GM23338 (cell line): ENCODE measurements at regions not wholly inside any gene's neighbourhood (a gene's known extent, or its start where the extent isn't known, plus 50 kb on each side); places are given as distances from the start of the nearest gene placed in this dataset.

Experiments
- ATAC-seq: fragments of 200-7000 bp; cut with Tn5 transposase; 3 replicates; pipeline ENCODE4 v1.9.1; 2020
- DNase-seq: peaks from one replicate; pipeline ENCODE4 v3.0.0-alpha.2; 2015; ENCODE audit warnings: low spot score
- H2AFZ ChIP-seq: fragments of 200-600 bp; sonication (generic); 2 replicates; pipeline ENCODE4 v1.8.0; 2016; ENCODE audit warnings: antibody characterized with exemption, mild to moderate bottlenecking, moderate library complexity
- H3F3A ChIP-seq: fragments of 200-600 bp; sonication (generic); replicated peaks from 2 replicates; pipeline ENCODE4 v1.8.0; 2017; ENCODE audit warnings: antibody characterized with exemption, mixed run types, low read depth
- H3K27ac ChIP-seq: fragments of 200-600 bp; sonication (generic); 2 replicates; pipeline ENCODE4 v1.6.1; 2016; ENCODE audit warnings: low read depth
- H3K27me3 ChIP-seq: fragments of 200-600 bp; sonication (generic); 2 replicates; pipeline ENCODE4 v1.8.0; 2016; ENCODE audit warnings: mild to moderate bottlenecking, mixed run types, moderate library complexity; ENCODE audit not compliant: insufficient read depth
- H3K36me3 ChIP-seq: fragments of 200-600 bp; sonication (generic); 2 replicates; pipeline ENCODE4 v1.8.0; 2016; ENCODE audit warnings: mild to moderate bottlenecking; ENCODE audit not compliant: insufficient read depth
- H3K4me1 ChIP-seq: fragments of 200-600 bp; sonication (generic); 2 replicates; pipeline ENCODE4 v1.8.0; 2016; ENCODE audit warnings: mild to moderate bottlenecking, moderate library complexity; ENCODE audit not compliant: insufficient read depth
- H3K4me2 ChIP-seq: fragments of 200-600 bp; sonication (generic); 2 replicates; pipeline ENCODE4 v1.7.1; 2017; ENCODE audit warnings: mixed run types
- H3K4me3 ChIP-seq: fragments of 200-600 bp; sonication (generic); 2 replicates; pipeline ENCODE4 v1.6.1; 2016; ENCODE audit warnings: mixed run types
- H3K79me2 ChIP-seq: fragments of 200-600 bp; sonication (generic); replicated peaks from 2 replicates; pipeline ENCODE4 v1.8.0; 2017; ENCODE audit warnings: mild to moderate bottlenecking; ENCODE audit not compliant: insufficient read depth
- H3K9me2 ChIP-seq: fragments of 200-600 bp; sonication (generic); 2 replicates; pipeline ENCODE4 v1.8.0; 2017; ENCODE audit not compliant: insufficient read depth
- H4K20me1 ChIP-seq: fragments of 200-600 bp; sonication (generic); replicated peaks from 2 replicates; pipeline ENCODE4 v1.8.0; 2017; ENCODE audit warnings: mild to moderate bottlenecking; ENCODE audit not compliant: insufficient read depth
- H3K27ac Mint-ChIP-seq: 2 replicates; pipeline ENCODE4 v1.8.0; 2020; ENCODE audit warnings: inconsistent platforms, mild to moderate bottlenecking, moderate library complexity, mixed read lengths
- H3K27me3 Mint-ChIP-seq: 3 replicates; pipeline ENCODE4 v1.8.0; 2022; ENCODE audit warnings: low read depth, mild to moderate bottlenecking, moderate library complexity, mixed read lengths, inconsistent platforms; ENCODE audit not compliant: insufficient read depth, poor library complexity
- H3K36me3 Mint-ChIP-seq: 3 replicates; pipeline ENCODE4 v1.8.0; 2021; ENCODE audit warnings: low read depth, mild to moderate bottlenecking, inconsistent platforms, moderate library complexity, mixed read lengths
- H3K4me1 Mint-ChIP-seq: 3 replicates; pipeline ENCODE4 v1.8.0; 2020; ENCODE audit warnings: mild to moderate bottlenecking, inconsistent platforms, mixed read lengths
- H3K4me3 Mint-ChIP-seq: 3 replicates; pipeline ENCODE4 v1.8.0; 2021; ENCODE audit warnings: moderate library complexity, mild to moderate bottlenecking, inconsistent platforms, mixed read lengths
- H3K9me3 Mint-ChIP-seq: 3 replicates; pipeline ENCODE4 v1.8.0; 2020; ENCODE audit warnings: moderate library complexity, mild to moderate bottlenecking, inconsistent platforms, mixed read lengths
- CREB1 ChIP-seq: fragments of 250-450 bp; sonication (Bioruptor Pico); IDR thresholded peaks from 2 replicates; pipeline ENCODE4 v1.5.0; 2020; ENCODE audit warnings: low read depth, mild to moderate bottlenecking, moderate library complexity
- EZH2 ChIP-seq: fragments of 200-600 bp; sonication (generic); IDR thresholded peaks from one replicate; pipeline ENCODE4 v1.8.0; 2017; ENCODE audit warnings: antibody characterized with exemption, mild to moderate bottlenecking, low read depth; ENCODE audit not compliant: unreplicated experiment
- EZH2phosphoT487 ChIP-seq: fragments of 200-600 bp; sonication (generic); IDR thresholded peaks from one replicate; pipeline ENCODE4 v1.8.1; 2018; ENCODE audit warnings: antibody characterized with exemption; ENCODE audit not compliant: unreplicated experiment
- JUNB ChIP-seq: IDR thresholded peaks from one replicate; pipeline ENCODE4 v1.6.1; 2016; ENCODE audit warnings: antibody characterized with exemption; ENCODE audit not compliant: unreplicated experiment
- NANOG ChIP-seq: IDR thresholded peaks from 2 replicates; pipeline ENCODE4 v1.6.1; 2016; ENCODE audit warnings: antibody characterized with exemption, borderline replicate concordance
- POLR2AphosphoS5 ChIP-seq: IDR thresholded peaks from 2 replicates; pipeline ENCODE4 v1.6.1; 2016; ENCODE audit warnings: antibody characterized with exemption, low read depth
- STAT1 ChIP-seq: IDR thresholded peaks from one replicate; pipeline ENCODE4 v1.6.1; 2016; ENCODE audit warnings: antibody characterized with exemption; ENCODE audit not compliant: unreplicated experiment
- ZNF114 ChIP-seq: fragments of 250-450 bp; sonication (Bioruptor Pico); IDR thresholded peaks from 2 replicates; pipeline ENCODE4 v1.5.0; 2020; ENCODE audit warnings: mild to moderate bottlenecking, moderate library complexity
- ZNF331 ChIP-seq: fragments of 250-450 bp; sonication (Bioruptor Pico); IDR thresholded peaks from 2 replicates; pipeline ENCODE4 v1.5.0; 2020; ENCODE audit warnings: low read depth, mild to moderate bottlenecking, moderate library complexity
- TF ChIP-seq, protein P1 (sequence below): fragments of 250-450 bp; sonication (Bioruptor Pico); IDR thresholded peaks from 2 replicates; pipeline ENCODE4 v1.5.0; 2020; ENCODE audit warnings: mild to moderate bottlenecking, moderate library complexity
- TF ChIP-seq, protein P2 (sequence below): IDR thresholded peaks from one replicate; pipeline ENCODE4 v1.6.1; 2018; ENCODE audit warnings: antibody characterized with exemption; ENCODE audit not compliant: unreplicated experiment
- TF ChIP-seq, protein P3 (sequence below): IDR thresholded peaks from 2 replicates; pipeline ENCODE4 v1.6.1; 2016; ENCODE audit warnings: antibody characterized with exemption

DNA sequence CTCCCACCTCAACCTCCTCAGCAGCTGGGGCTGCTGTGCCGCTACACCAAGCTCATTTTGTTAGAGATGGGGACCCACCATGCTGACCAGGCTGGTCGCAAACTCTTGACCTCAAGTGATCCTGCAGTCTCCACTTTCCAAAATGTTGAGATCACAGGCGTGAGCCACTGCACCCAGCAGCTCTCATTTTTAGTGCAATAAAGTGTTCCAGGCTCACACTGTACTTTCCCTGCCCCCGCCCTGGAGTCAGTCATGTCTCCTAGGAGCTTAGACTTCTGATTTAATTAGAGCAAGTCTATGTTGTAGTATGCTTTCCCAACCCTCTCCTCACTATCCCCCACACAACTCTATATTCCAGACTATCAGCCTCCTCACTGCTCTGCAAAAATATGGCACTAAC, 238.0 kb upstream of the ACTBL2 start:
- peaks cover 3% of the 10 kb centered on the region for H3K27me3 Mint-ChIP-seq
- H3K4me3 ChIP-seq, result no peak overlapping the region
- H3K4me3 Mint-ChIP-seq, result no peak overlapping the region
- no peak overlapping the region; the same call in 1 of the 2 replicates for H2AFZ ChIP-seq
- no peak overlapping the region for H3K4me2 ChIP-seq
- no peak overlapping the region for H3K27ac Mint-ChIP-seq
- H3K27ac ChIP-seq, result no peak overlapping the region
- peaks cover 9% of the 10 kb centered on the region; the same call in 2 of the 3 replicates for H3K4me1 Mint-ChIP-seq
- H3K27me3 ChIP-seq, result no peaks in the 10 kb centered on the region
- peaks cover 4% of the 10 kb centered on the region; the same call in 1 of the 2 replicates for H3K4me1 ChIP-seq
- 0 out of 2 replicates have a peak, but pooled peaks cover 6% of the 10 kb centered on the region for H3K9me2 ChIP-seq
- no peaks in the 10 kb centered on the region for H4K20me1 ChIP-seq
- ATAC-seq (no peak), DNase-seq (no peak)
- H3K36me3 ChIP-seq, result no peaks in the 10 kb centered on the region
- H3K79me2 ChIP-seq, result no peaks in the 10 kb centered on the region
- no peak for TF ChIP-seq ZNF331 (CRISPR knock-in tag)
- no peak for TF ChIP-seq STAT1
- TF ChIP-seq NANOG, result no peak
- TF ChIP-seq EZH2phosphoT487, result no peak
- no peak for TF ChIP-seq EZH2
- TF ChIP-seq, protein P1, sequence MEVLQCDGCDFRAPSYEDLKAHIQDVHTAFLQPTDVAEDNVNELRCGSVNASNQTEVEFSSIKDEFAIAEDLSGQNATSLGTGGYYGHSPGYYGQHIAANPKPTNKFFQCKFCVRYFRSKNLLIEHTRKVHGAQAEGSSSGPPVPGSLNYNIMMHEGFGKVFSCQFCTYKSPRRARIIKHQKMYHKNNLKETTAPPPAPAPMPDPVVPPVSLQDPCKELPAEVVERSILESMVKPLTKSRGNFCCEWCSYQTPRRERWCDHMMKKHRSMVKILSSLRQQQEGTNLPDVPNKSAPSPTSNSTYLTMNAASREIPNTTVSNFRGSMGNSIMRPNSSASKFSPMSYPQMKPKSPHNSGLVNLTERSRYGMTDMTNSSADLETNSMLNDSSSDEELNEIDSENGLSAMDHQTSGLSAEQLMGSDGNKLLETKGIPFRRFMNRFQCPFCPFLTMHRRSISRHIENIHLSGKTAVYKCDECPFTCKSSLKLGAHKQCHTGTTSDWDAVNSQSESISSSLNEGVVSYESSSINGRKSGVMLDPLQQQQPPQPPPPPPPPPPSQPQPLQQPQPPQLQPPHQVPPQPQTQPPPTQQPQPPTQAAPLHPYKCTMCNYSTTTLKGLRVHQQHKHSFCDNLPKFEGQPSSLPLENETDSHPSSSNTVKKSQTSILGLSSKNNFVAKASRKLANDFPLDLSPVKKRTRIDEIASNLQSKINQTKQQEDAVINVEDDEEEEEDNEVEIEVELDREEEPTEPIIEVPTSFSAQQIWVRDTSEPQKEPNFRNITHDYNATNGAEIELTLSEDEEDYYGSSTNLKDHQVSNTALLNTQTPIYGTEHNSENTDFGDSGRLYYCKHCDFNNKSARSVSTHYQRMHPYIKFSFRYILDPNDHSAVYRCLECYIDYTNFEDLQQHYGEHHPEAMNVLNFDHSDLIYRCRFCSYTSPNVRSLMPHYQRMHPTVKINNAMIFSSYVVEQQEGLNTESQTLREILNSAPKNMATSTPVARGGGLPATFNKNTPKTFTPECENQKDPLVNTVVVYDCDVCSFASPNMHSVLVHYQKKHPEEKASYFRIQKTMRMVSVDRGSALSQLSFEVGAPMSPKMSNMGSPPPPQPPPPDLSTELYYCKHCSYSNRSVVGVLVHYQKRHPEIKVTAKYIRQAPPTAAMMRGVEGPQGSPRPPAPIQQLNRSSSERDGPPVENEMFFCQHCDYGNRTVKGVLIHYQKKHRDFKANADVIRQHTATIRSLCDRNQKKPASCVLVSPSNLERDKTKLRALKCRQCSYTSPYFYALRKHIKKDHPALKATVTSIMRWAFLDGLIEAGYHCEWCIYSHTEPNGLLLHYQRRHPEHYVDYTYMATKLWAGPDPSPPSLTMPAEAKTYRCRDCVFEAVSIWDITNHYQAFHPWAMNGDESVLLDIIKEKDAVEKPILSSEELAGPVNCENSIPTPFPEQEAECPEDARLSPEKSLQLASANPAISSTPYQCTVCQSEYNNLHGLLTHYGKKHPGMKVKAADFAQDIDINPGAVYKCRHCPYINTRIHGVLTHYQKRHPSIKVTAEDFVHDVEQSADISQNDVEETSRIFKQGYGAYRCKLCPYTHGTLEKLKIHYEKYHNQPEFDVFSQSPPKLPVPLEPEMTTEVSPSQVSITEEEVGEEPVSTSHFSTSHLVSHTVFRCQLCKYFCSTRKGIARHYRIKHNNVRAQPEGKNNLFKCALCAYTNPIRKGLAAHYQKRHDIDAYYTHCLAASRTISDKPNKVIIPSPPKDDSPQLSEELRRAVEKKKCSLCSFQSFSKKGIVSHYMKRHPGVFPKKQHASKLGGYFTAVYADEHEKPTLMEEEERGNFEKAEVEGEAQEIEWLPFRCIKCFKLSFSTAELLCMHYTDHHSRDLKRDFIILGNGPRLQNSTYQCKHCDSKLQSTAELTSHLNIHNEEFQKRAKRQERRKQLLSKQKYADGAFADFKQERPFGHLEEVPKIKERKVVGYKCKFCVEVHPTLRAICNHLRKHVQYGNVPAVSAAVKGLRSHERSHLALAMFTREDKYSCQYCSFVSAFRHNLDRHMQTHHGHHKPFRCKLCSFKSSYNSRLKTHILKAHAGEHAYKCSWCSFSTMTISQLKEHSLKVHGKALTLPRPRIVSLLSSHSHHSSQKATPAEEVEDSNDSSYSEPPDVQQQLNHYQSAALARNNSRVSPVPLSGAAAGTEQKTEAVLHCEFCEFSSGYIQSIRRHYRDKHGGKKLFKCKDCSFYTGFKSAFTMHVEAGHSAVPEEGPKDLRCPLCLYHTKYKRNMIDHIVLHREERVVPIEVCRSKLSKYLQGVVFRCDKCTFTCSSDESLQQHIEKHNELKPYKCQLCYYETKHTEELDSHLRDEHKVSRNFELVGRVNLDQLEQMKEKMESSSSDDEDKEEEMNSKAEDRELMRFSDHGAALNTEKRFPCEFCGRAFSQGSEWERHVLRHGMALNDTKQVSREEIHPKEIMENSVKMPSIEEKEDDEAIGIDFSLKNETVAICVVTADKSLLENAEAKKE, result no peak
- TF ChIP-seq ZNF114 (CRISPR knock-in tag), result no peak
- TF ChIP-seq, protein P2, sequence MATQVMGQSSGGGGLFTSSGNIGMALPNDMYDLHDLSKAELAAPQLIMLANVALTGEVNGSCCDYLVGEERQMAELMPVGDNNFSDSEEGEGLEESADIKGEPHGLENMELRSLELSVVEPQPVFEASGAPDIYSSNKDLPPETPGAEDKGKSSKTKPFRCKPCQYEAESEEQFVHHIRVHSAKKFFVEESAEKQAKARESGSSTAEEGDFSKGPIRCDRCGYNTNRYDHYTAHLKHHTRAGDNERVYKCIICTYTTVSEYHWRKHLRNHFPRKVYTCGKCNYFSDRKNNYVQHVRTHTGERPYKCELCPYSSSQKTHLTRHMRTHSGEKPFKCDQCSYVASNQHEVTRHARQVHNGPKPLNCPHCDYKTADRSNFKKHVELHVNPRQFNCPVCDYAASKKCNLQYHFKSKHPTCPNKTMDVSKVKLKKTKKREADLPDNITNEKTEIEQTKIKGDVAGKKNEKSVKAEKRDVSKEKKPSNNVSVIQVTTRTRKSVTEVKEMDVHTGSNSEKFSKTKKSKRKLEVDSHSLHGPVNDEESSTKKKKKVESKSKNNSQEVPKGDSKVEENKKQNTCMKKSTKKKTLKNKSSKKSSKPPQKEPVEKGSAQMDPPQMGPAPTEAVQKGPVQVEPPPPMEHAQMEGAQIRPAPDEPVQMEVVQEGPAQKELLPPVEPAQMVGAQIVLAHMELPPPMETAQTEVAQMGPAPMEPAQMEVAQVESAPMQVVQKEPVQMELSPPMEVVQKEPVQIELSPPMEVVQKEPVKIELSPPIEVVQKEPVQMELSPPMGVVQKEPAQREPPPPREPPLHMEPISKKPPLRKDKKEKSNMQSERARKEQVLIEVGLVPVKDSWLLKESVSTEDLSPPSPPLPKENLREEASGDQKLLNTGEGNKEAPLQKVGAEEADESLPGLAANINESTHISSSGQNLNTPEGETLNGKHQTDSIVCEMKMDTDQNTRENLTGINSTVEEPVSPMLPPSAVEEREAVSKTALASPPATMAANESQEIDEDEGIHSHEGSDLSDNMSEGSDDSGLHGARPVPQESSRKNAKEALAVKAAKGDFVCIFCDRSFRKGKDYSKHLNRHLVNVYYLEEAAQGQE, result no peak
- no peak for TF ChIP-seq JUNB
- TF ChIP-seq POLR2AphosphoS5, result no peak
- no peak for TF ChIP-seq CREB1 (CRISPR knock-in tag)
- TF ChIP-seq, protein P3, sequence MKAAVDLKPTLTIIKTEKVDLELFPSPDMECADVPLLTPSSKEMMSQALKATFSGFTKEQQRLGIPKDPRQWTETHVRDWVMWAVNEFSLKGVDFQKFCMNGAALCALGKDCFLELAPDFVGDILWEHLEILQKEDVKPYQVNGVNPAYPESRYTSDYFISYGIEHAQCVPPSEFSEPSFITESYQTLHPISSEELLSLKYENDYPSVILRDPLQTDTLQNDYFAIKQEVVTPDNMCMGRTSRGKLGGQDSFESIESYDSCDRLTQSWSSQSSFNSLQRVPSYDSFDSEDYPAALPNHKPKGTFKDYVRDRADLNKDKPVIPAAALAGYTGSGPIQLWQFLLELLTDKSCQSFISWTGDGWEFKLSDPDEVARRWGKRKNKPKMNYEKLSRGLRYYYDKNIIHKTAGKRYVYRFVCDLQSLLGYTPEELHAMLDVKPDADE, result no peak
- H3K9me3 Mint-ChIP-seq, result no peaks in the 10 kb centered on the region
- H3K36me3 Mint-ChIP-seq, result no peaks in the 10 kb centered on the region; the same call in 2 of the 3 replicates
- no peaks in the 10 kb centered on the region for H3F3A ChIP-seq
